Nephron progenitor cell (in vitro differentiated cells): ENCODE measurements at regions not wholly inside any gene's neighbourhood (a gene's known extent, or its start where the extent isn't known, plus 50 kb on each side); places are given as distances from the start of the nearest gene placed in this dataset.
"Not testable (repeated sequence)": the region's sequence is repeated elsewhere in the genome, so short reads cannot be mapped to it uniquely, and the experiment has no call there.

ENCODE experiments used
- DNase-seq: peaks from one replicate; pipeline ENCODE4 v3.0.0; 2021
- H3K27ac Mint-ChIP-seq: 2 replicates; pipeline ENCODE4 v1.8.0; 2021; ENCODE audit warnings: mild to moderate bottlenecking, moderate library complexity, mixed read lengths
- H3K27me3 Mint-ChIP-seq: 2 replicates; pipeline ENCODE4 v1.8.0; 2021; ENCODE audit warnings: mild to moderate bottlenecking, low read depth, mixed read lengths; ENCODE audit not compliant: poor library complexity
- H3K36me3 Mint-ChIP-seq: 2 replicates; pipeline ENCODE4 v1.8.0; 2021; ENCODE audit warnings: low read depth, mixed read lengths
- H3K4me1 Mint-ChIP-seq: 2 replicates; pipeline ENCODE4 v1.8.0; 2021; ENCODE audit warnings: mixed read lengths
- H3K4me3 Mint-ChIP-seq: 2 replicates; pipeline ENCODE4 v1.8.0; 2021; ENCODE audit warnings: mild to moderate bottlenecking, moderate library complexity, mixed read lengths
- H3K9me3 Mint-ChIP-seq: 2 replicates; pipeline ENCODE4 v1.8.0; 2021; ENCODE audit warnings: mild to moderate bottlenecking, moderate library complexity, mixed read lengths
- CTCF ChIP-seq: fragments of 200-600 bp; sonication (generic); IDR thresholded peaks from 2 replicates; pipeline ENCODE4 v1.5.0; 2021; ENCODE audit warnings: antibody characterized with exemption

DNA sequence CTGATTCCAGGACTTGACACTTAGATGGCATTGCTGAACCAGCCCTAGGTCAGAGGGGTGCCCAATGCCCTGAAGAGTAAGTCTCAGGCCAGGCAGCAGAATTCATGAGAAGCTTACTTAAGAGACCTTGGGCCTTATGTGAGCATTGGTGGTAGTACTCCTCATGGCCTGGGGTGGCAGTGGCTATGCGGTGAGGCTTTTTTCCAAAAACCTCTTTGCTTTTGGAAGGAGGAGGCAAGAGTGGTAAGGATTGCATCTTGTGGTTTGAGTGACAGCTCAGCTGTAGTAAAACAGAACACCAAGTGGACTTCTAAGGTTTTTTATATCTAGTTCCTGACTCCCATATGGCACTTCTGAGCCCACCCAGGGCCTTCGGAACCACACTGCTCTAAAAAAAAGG lies 459.0 kb upstream of the STEAP1 start:
- TF ChIP-seq CTCF, result no peak
- H3K27ac Mint-ChIP-seq, result no peak overlapping the region
- DNase-seq, result no peak
- H3K27me3 Mint-ChIP-seq, result no peaks in the 10 kb centered on the region
- peaks cover 40% of the 10 kb centered on the region for H3K9me3 Mint-ChIP-seq
- no peak overlapping the region for H3K4me3 Mint-ChIP-seq
- no peaks in the 10 kb centered on the region for H3K4me1 Mint-ChIP-seq
- H3K36me3 Mint-ChIP-seq, result no peaks in the 10 kb centered on the region

GRCh38 chr7:89714131-89714530 lies 440.1 kb upstream of the STEAP1 start:
- Mint-ChIP-seq H3K9me3 (no peaks in the 10 kb centered on the region), H3K4me3 (no peak overlapping the region), H3K27ac (no peak overlapping the region), H3K36me3 (no peaks in the 10 kb centered on the region), H3K4me1 (no peaks in the 10 kb centered on the region), H3K27me3 (no peaks in the 10 kb centered on the region)
- TF ChIP-seq CTCF, result no peak
- no peak for DNase-seq

DNA sequence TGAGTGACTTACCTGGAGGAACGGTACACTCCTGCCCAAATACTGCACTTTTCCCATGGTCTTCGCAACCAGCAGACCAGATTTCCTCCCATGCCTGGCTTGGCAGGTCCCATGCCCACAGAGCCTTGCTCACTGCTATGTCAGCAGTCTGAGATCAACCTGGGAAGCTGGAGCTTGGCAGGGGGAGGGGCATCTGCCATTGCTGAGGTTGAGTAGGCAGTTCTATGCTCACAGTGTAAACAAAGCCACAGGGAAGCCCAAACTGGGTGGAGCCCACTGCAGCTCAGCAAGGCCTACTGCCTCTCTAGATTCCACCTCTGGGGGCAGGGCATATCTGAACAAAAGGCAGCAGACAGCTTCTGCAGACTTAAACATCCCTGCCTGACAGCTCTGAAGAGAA lies 435.3 kb upstream of the STEAP1 start:
- not testable (repeated sequence) for H3K27me3 Mint-ChIP-seq
- DNase-seq, result peak; percentile 5

GRCh38 chr7:89728481-89728880 lies 425.8 kb upstream of the STEAP1 start:
- H3K36me3 Mint-ChIP-seq, result no peaks in the 10 kb centered on the region
- no peak overlapping the region for H3K4me3 Mint-ChIP-seq
- H3K27me3 Mint-ChIP-seq, result no peaks in the 10 kb centered on the region
- no peak for DNase-seq
- H3K4me1 Mint-ChIP-seq, result no peaks in the 10 kb centered on the region
- H3K9me3 Mint-ChIP-seq, result no peaks in the 10 kb centered on the region
- no peak overlapping the region for H3K27ac Mint-ChIP-seq
- TF ChIP-seq CTCF, result no peak

More for the DNA sequence above, 435.3 kb upstream of the STEAP1 start:
- H3K4me1 Mint-ChIP-seq, H3K36me3 Mint-ChIP-seq, H3K27ac Mint-ChIP-seq, H3K9me3 Mint-ChIP-seq, H3K4me3 Mint-ChIP-seq: not testable (repeated sequence)

GRCh38 chr7:89731751-89732445 lies 422.4 kb upstream of the STEAP1 start:
- Mint-ChIP-seq H3K4me3 (no peak overlapping the region), H3K36me3 (no peaks in the 10 kb centered on the region), H3K27ac (no peak overlapping the region), H3K9me3 (no peaks in the 10 kb centered on the region), H3K27me3 (no peaks in the 10 kb centered on the region), H3K4me1 (no peaks in the 10 kb centered on the region)
- no peak for TF ChIP-seq CTCF
- no peak for DNase-seq

- no peaks in the 10 kb centered on the region for H3K36me3 Mint-ChIP-seq
Observed at GRCh38 chr7:89738549-89738948, 415.7 kb upstream of the STEAP1 start.

More at GRCh38 chr7:89738549-89738948, 415.7 kb upstream of the STEAP1 start:
- Mint-ChIP-seq H3K4me1 (no peaks in the 10 kb centered on the region), H3K9me3 (no peaks in the 10 kb centered on the region), H3K4me3 (no peak overlapping the region), H3K27ac (no peak overlapping the region), H3K27me3 (no peaks in the 10 kb centered on the region)
- no peak for DNase-seq
- no peak for TF ChIP-seq CTCF
